Stimulated activated CD4-positive, alpha-beta T cell treated with anti-CD3 and anti-CD28 coated beads, Interleukin-15, amount 100 ng/mL, for 1 hour (primary cell): ENCODE measurements at regions not wholly inside any gene's neighbourhood (a gene's known extent, or its start where the extent isn't known, plus 50 kb on each side); places are given as distances from the start of the nearest gene placed in this dataset.

Source experiments
- DNase-seq, 2 donors: peaks; one replicate each; pipeline ENCODE4 v3.0.0-alpha.2; 2020; ENCODE audit warnings: low read depth in 1 of 2, low spot score in 1 of 2

DNA sequence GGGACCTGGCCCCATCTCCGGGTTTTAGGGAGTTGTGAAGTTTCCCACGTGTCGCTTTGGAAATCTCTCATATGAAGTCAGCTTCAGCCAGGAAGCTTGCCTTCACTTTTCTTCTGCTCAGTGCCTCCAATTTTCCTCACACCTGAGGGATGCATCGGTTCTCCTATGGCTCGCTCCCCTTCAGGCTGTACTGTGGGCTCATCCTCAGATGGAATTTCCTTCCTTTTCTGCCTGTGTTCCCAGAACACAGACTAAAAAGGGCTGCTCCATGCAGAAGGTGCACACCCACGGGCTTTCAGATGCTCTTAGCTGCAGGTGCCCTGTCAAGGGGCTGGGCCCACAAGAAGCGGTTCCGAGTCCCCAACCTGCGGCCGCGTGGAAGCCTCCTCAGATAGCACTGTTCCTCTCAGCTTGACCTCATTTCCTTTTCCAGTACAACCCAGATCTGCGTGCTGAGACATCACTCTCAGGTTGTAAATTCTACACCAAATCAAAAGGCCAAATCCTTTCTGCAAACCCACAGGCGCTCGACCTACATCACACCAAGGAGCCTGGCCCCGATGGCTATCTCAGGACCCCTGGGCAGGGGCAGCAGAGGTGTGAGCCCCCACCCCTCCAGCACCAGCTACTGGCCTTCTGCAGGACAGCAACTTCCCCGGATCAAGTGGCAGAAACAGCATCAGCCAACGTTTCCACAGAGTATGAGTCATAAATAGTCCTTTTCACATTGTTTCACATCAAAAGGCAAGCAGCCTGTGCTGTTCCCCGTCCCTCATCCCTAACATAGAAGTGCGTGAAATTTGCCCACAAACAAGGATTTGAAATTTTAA lies 275.9 kb downstream of the ZNF536 start:
- no peak for DNase-seq

DNA sequence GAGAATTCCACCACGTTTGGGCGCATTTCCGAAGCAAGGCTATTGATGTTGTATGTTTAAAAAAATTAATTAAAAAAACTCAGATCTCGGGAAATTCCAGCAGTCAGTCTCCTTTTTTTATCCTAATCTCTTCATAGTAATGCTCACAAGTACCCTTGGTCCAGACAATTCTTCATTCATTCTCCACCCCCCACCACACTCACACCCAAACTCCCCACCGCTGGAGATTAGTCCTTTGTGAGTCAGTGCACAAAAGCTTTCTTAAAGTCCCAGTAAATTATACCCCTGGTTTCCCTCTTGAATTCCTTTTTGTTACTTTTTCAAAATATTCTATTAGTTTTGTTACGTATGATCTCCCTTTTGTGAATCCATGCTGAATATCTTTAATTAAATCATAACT lies 274.6 kb downstream of the ZNF536 start:
- DNase-seq = no peak

DNA sequence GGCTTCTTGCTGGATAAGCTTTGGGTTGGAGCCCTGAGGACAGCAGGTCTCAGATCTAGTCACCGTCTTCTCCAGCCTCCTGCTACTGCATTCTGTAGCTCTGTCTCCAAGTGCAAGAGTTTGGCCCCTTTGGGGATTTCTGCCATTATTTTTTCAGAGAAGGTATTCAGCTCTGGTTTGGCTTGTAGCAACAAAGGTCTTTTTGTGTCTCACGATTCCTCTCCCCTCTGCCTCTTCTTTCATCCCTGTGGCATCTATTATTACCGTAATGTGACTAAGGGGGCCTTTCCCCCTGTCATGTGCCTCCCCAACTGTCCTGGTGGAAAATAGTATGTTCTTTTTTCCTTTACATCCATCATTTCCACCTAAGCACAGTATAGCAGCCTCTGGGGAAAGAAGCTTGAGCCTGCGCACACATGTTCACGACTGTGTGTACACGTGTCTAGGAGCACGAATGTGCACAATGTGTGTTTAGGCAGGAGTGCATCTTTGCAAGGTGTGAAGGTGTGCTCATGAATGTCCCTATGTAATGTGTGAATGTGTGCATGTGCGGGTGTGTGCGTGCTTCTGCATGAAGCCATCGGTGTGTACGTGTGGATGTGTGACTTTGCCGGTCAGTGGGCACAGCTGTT lies 273.9 kb downstream of the ZNF536 start:
- no peak for DNase-seq

DNA sequence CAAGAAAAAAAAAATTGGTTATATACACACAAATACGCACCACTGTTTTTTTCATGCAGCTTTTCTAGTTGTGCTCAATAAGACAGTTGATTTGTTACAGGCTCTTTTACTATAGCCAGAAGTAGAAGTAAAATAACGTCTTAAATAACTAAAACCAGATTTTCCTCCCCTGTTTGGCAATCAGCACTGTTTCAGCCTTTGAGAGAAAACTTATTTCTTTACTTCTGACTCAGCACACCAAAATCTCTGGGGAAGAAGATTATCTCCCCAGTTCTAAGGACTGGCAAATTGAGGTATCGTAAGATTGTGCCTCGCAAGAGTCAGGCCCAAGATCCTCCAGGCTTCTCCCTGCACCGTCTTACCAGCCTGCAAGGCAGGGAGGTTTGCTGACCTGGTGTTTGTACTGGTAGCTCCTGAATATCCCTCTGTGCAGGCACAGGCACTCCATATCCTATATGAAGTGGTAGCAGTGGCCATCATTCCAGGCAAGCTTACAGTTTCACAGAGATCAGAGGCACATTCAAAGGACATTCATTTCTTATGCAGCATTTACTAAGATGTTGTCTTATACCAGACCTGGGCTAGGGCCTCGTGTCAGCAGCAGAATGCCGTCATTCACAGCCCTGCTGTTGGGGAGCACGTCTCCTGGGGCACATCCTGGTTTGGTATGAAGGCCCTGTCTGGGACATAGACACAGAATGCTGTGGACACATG lies 268.2 kb downstream of the ZNF536 start:
- no peak for DNase-seq

DNA sequence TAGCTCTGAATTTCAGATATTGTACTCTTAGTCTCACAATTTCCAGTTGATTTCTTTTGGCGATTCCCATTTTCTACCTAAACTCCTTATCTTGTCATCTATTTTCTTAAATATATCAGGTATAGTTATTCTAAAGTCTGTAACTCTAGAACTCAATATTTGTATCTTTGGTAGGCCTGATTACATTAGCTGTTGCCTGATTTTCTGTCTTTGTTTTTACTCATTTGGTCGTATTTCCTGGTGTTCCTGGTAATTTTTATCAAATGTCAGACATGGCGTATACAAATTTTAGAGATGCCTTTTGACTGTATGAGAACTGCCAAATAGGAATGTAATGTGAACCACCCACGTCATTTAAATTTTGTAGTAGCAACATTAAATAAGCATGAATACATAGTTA lies 266.7 kb downstream of the ZNF536 start:
- DNase-seq = no peak

DNA sequence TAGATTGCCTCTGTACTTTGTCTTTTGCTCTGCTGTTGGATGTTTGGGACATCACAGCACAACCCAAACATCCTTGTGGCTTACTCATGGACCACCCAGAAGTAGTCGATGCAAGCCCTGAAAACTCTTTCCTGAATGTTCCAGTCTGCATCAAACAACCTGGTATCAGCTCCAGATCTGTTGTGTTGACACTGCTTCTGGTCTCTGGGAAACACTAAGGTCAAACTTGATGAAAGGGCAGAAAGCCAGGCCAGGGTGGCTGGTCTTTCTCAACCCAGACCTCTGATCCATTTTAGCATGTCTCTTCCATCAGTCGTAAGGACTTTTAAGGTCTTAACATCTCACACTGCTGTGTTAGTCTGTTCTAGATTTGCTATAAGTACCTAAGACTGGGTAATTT lies 265.7 kb downstream of the ZNF536 start:
- DNase-seq = no peak

DNA sequence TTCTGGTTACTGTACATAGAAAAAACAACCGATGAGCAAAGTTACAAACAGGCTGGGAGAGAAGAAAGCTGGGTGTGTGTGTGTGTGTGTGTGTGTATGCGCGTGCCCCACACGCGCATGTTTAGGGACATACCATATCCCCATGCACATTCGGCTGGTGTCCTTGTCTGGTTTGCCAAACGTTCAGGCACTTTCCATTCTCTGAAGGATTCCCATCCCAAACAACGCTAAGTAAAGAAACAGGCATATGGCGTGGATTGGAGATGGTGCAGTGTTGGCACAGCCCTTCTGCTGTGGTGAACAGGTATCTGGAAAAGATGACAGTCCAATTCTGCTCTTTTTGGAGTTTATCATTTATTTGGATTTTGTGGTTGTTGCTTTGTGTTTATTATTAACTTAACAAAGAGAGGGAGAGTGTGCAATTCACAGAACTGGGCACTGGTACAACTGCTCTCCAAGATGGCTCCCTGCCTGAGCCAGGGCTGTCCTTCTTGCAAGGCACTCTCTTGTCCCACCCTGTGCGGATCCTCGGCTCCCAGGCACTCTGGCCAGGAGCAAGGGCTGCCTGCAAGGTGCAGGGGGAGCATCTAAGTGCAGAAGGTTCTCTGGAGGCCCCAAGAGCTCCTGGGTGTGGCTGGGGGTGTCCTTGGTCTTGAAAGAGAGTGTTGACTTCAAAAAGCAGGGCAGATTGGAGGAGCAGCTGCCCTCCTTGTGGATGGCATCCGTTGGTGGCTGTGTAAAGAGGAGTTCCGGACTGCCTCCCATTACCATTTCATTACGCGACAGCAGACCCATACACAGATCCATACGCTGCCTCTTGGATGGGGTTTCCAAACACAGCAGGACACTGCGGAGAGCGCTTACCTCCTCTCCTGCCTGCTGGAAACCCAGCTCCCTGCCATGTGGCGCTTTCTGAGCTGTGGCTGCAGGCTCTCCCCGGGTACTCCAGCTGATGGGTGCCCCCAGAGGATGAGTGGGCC lies 263.1 kb downstream of the ZNF536 start:
- DNase-seq = no peak

DNA sequence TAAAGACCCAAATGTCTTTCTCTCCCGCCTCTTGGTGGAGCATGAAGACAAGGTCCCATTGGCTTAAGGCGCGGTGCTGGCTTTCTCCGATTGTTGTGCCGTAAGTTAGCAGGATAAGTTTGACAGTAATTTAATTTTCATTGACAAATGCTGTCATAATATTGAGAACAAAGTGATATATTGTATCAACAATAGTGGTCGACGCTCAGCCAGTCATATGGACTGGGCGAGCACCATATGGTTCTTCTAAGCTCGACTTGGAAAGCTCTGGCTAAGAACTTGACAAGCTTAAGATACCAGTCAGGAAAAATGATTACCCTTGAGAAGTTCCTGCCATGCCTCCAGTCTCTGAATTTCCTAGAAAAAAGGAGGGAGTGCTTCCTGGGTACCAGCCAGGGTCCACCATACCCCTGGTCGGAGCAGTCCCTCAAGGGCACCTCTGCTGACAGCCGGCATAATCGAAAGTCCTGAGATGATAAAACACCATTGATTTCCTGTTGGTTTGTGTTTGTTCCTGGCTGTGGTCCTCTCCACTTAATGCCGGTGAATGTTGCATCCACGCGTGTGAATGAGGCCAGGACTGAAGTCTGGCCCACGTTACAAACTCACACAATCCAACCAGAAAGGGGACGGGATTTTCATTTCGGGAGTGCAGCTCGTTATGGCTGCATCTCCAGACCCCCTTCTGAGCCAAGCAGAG lies 262.1 kb downstream of the ZNF536 start:
- no peak for DNase-seq

DNA sequence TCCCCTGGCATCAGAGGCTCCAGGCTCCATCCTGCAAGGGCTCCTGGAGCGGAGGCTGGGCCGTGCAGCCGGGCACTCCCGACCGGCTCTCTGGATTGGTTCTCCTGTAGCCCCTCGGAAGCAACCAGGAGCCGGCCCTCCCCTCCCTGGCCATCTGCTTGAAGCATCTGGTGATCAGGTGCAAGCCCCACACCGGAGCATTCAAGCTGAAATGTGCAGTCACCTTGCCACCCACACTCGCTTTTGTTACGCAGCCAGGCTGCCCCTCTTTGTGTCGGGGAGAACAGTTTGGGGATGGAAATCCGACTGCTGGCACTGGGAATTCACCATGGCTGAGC lies 258.8 kb downstream of the ZNF536 start:
- no peak for DNase-seq

DNA sequence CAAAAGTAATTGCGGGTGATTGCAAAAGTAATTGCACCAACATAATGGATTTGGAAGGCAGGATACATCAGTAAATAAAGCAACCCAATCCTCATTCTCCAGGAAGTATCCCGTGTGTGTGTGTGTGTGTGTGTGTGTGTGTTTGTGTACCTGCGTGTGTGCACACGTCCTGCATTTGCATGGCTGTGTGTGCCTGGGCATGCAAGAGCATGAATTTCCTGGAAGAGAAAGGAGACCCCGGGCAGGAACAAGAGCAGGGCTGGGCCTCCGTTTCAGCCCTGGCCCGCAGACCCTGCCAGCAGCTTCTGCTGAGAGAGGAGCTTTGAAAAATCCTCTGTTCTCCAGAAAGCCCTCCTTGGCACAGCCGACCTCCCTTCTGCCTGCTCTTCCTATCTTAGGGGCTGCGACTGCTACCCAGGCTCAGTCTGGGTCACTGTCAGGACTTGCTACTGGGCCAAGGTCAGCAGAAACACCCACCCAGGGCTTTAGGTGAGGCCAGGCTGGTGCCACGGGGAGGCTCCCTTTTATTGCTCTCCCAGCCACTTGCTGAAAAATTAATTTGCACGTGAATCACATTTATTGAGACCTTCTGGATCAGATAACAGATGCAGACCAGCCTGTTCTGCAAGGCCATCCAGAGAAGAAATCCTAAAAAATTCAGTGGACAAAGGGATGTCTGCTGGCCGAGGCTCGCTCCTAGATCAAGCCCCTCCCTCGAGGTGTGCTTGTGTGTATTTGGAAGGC lies 258.3 kb downstream of the ZNF536 start:
- DNase-seq = no peak

DNA sequence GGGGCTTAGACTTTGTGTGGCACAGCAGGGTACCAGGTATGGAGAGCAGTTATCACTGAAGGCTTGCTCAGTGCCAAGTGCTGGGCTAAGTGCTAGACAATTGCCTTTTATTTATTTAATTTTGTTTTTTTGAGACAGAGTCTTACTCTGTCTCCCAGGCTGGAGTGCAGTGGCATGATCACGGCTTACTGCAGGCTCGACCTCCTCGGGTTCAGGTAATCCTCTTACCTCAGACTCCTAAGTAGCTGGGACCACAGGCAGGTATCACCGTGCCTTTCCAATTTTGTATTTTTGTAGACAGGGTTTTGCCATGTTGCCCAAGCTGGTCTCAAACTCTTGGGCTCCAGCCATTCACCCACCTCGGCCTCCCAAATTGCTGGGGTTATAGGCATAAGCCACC lies 256.9 kb downstream of the ZNF536 start:
- DNase-seq = no peak

DNA sequence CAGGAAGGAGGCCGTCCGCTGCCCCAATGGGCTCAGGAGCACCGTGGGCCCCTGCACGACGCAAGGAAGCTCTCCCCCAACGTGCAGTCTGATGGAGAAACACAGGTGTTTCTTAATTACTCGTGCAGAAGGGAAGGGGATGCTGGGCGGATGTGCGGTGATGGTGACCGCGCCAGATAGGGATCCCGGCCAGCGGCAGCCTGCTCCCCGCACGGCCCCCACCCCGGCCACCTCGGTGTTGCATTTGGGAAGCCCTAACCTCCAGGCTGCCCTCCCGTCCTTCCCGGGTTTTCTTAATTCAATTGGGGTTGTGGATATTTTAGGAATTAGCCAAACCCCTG lies 254.4 kb downstream of the ZNF536 start:
- DNase-seq = no peak

DNA sequence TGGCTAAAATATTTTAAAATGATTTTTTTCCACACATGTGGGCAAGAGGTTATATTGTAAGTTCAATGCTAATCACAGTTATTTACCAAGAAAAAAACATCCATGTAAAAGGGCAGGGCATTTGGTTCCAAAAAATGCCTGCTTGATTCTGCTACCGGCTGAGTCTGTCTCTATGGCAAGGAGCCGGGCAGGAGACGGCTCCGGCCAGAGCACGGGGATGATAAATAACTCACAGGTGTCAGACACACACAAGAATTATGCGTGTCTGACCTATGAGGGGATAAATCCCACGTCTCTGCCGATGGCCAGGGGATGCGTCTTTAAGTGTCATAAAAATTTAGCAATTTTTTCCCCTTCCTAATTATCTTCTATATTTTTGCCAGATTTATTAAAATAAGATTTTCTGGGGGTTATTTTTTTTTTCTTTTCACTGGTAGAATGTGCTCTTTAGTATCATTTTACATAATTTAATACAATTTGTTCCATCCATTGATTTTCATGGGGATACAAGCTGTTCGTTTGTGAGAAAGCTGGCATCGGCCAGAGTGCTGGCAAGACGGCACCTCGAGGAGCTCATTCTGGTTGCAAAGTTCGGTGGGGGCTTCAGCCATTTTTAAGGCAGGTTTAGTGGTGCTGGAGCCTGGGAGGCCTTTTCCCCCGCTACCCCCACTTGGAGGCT lies 253.9 kb downstream of the ZNF536 start:
- DNase-seq = no peak

DNA sequence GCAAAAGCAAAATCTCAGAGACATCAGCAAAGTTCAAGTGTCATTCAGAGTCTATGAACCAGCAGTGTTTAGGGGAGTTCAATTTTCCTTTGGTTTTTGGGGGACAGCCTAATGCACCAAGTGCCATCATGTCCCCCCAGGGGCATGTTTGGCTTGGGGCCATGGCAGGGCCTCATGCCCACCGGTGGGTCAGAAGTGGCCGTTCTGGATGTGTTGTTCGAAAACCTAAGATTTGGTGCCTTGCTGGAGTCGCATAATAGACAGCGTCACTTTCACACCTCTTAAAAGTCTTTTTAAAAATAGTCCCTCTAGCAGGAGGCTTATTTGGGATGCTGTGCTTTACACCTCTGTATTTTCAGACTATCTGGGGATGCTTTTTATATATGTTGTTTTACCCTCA lies 250.1 kb downstream of the ZNF536 start:
- DNase-seq = no peak

DNA sequence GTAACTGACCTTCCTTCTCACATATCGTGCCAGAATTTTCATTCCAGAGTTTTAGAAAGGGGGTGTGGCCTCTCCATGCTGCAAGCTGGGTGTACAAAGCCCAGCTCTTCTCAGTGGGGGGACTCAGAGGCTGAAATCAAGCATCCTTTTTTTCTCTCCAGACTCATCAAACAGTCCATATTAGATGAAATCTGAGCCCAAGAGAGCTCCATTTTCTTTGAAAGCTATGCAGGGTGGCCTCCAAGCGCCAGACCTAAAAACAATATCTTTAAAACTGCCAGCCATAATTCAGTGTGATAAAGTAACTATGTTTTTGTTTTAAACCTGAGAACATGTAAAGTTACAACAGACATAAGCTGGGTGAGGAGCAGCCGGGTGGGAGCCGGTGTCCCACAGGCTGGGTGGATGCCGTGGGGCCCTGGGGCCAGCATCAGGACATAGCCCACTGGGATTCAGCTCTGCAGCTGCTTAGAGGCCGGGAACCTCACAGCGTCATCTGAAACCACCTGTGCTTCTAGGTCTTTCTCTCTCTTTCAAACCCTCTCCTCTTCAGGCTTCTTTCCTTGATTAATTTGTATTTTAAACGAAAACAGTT lies 249.2 kb downstream of the ZNF536 start:
- no peak for DNase-seq

DNA sequence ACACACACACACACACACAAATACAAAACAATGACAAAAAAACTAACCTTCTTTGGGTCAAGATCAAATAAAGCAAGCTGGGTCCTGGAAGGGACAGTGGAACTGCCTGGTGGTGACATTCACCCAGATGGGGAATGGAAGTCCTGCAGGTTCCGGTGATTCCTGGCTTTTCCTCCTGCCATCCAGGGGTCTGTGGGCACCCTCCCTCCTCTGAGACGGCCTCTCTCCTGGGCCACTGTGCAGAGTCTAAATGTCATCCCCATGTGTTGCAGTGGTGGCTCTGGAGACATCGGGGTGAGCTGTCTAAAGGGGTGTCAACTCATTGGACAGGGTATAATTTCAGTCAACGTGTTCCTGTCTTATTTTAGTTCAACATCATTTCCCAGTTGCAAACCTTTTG lies 248.2 kb downstream of the ZNF536 start:
- no peak for DNase-seq

DNA sequence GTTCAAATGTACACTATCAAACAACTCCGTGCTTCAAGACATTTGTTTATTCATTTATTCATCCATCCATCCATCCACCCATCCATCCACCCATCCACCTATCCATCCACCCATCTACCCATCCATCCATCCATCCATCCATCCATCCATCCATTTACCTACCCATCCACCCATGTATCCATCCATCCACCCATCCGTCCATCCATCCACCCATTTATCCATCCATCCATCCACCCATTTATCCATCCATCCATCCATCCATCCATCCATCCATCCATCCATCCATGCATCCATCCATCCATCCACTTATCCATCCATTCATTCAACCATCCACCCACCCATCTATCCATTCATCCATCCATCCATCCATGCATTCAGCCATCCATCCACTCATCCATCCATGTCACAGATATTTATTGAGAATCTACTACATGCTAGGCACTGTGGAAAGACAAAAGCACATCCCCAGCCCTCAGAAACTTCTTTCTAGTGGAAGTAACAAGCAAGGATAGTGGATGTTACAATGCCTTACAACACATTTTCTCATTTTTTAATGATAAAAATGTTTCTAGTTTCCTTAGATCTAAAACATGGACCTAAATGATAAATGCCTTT lies 237.6 kb downstream of the ZNF536 start:
- DNase-seq = no peak

DNA sequence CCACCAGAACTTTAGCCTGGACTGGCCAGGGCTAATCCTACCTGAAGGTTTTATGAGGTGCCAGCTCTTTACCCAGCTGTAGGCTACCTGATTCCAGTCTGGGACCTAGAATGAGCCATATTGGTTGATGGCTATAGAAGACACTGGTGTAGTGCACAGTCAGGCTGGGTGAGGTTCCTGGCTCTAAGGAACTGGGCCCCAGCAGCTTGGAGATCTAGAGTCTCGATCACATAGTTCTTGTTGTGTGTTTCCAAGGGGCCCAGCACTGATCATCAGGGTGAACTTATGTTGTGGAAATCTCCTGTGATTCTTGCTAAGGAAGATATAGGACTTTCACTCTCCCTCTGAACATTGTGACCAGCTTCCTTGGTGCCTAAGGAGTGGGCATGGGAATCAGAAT lies 236.3 kb downstream of the ZNF536 start:
- no peak for DNase-seq
